NCI-H146 (cell line): ENCODE measurements at regions not wholly inside any gene's neighbourhood (a gene's known extent, or its start where the extent isn't known, plus 50 kb on each side); places are given as distances from the start of the nearest gene placed in this dataset.

Experiments used
- DNase-seq: peaks from one replicate; lab custom pipeline; 2025; lab: John Stamatoyannopoulos, UW

DNA sequence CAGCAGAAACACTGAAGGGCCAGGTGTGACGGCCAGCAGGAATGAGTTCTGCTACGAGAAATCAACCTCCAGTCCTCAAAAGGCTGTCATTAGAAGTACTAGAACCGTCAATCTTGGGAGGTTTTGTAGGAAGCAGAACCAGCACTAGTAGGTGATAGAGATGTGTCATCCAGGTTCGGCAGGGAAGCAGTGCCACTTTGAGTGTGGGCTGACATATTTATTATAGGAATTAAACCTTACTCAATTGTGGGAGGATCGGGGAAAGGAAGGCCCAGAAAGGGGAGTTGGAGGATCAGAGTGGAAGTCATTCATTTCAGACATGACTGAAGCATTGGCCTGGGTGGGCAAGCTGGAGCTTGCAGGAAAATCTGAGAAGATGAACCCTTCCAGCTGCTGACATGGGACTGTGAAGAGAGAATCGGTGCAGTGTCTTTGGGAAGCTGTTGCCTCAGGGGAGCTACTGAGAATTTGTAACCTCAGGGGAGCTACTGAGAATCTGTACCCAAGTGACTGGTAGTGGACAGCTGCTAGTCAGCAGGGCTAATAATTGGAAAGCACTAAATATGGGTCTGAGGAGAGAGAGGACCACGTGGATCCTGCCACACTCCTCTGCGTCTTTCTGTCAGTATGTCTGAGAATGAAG, 177.4 kb downstream of the SPRY1 start:
- DNase-seq, result no peak

- no peak for DNase-seq
Measured at GRCh38 chr4:123575291-123575690, 178.7 kb downstream of the SPRY1 start.

DNA sequence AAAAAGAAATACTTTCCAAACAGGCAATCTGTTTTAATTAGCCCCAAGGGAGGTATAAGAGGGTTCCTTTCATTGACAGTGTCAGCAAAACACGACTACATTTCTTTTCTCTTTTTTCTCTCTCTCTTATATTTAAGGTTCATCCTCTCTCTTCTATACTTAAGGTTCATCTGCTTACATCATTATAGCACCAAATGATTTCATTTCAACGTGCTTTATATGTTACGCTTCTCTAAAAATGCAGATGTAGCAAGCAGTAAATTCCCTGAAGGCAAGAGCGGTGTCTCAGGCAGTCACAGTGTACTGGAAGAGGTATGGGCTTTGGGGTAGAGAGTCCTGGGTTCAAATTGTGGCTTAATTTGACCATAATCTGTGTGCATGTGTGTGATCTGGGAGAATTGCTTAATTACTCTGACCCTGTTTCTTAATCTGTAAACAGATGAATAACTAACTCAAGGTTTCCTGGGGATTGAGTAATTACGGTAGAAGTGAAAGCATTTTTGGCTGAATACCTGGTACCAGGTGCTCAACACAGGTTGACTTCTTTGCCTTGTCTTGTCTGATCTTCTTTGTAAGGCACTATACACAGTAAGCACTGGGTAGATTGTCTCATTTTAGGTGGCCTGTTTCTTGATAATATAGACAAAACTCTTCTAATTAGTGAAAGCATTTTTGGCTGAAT, 180.8 kb downstream of the SPRY1 start:
- no peak for DNase-seq

DNA sequence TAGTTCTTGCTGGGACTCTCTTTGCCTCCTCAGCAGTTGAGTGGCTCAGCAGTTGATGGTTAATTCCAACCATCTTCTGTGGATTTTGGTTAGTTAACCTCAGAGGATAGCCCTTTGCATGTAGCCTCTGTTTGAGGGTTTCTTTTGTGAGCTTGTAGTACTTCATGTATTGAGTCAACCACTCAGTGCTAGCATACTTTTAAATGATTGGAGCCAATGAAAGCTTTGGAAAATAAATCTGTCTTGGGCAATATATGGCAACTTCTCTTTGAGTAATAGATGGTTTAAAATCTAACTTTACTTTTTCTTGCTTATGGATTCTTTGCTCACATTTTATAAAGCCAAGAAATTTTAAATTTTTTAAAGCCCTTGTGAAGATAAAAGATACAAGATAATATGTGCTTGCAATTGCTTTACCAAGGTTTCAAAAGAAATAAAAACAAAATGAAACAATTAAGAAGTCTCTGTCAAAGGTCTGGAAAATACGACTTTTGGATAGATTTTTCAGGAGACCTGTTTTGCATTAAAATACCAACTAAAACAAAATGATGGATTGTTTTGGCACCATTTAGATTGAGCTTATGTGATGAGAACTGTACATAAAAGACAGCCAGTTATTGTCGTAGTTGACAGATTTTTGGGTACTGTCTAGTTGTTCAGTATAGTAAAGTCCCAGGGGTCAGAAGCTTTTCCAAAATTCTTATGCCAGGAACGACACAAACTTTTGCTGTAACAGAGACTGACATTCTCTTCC, 181.9 kb downstream of the SPRY1 start:
- DNase-seq, result no peak

DNA sequence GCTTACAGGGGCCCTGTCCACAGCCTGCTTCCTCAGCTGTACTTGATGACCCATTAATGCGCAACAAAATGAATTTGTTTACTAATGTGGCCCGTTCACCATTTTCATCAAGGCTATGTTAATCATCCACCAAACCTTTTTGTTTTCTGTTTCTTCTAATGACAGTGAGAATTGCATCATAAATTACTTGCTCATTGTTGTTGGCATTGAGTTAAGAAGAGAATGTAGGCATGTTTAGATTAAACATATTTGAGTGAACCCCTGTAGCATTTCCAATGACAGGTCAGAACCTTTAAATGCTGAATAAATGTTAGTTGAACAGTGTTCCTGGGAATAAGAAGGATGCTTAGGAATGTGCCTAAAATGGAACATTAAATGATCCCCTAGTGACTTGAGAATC, 183.4 kb downstream of the SPRY1 start:
- no peak for DNase-seq

- DNase-seq, result no peak
Measured at GRCh38 chr4:123580981-123581664, 184.5 kb downstream of the SPRY1 start.

DNA sequence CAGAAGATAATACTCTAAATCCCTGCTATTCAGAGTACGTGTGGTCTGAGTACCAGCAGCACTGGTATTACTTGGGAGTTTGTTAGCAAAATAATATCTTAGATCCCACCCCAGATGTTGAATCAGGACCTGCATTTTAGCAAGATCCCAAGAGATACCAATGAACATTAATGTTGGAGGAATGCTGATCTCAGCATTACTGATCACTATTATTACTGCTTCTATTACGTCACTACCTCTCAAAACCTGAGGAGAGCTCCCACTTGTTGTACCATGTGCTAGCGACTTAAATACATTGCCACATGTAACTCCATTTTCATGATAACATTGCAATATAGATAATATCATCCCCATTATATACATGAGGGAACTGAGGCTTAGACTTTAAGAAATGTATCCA, 185.2 kb downstream of the SPRY1 start:
- DNase-seq, result no peak

GRCh38 chr4:123583043-123583442, 186.4 kb downstream of the SPRY1 start:
- no peak for DNase-seq

DNA sequence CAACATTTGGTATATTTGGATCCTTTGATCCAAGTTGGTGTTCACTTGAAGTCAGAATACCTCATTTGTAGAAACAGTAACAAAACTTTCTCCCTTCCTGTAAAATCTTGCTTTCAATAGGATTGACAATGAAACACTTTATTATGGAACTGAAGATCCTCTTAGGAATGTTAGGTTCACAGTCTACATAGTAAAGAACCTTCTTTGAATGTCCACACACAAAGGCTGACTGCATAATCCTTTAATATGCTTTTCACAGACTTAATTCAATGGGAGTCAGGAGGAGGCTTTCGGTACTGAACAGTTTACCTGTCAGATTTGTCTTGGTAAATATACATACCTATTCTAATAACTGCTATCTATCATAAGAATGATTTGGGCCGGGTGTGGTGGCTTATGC, 188.5 kb downstream of the SPRY1 start:
- no peak for DNase-seq

DNA sequence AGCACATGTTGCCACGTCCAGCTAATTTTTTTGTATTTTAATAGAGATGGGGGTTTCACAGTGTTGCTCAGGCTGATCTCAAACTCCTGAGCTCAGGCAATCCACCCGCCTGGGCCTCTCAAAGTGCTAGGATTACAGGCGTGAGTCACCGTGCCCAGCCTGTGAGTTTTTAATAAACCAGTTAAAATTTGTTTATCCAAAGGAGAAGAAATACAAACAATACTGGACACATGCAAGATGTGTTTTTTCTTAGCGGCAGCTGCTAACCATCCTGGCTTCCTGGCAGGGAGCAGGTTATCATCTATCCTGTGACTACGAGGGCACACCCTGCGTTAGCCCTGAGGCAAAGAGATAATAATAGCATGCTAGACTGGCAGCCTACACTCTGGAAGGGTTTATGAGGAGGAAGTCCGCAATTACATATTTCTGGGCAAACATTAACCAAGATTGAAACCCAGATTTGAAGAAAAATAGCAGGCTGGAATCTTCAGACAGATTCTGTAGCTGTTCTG, 191.4 kb downstream of the SPRY1 start:
- DNase-seq, result peak; percentile 93

- DNase-seq, result peak; percentile 68
Measured at GRCh38 chr4:123588631-123589241, 192.1 kb downstream of the SPRY1 start.

- no peak for DNase-seq
Measured at GRCh38 chr4:123589301-123589700, 192.7 kb downstream of the SPRY1 start.

DNA sequence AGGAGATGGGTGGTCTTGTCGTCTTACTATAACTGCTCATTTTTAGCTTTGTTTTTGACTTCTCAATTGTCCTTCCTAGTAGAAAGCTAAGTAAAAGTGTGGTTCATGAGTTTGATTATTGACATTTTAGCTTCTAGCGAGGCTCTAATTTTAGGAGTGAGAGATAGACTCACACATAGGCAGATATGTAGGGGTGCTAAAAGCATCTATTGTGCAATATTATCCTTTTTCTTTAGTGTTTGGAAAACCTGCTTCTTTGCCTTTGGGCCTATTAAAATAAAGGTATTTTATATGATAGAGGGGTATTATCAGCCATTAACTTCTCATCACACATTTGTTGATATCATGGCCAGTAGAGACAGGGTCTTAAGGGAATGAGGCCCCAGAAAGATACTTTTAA, 195.3 kb downstream of the SPRY1 start:
- no peak for DNase-seq

DNA sequence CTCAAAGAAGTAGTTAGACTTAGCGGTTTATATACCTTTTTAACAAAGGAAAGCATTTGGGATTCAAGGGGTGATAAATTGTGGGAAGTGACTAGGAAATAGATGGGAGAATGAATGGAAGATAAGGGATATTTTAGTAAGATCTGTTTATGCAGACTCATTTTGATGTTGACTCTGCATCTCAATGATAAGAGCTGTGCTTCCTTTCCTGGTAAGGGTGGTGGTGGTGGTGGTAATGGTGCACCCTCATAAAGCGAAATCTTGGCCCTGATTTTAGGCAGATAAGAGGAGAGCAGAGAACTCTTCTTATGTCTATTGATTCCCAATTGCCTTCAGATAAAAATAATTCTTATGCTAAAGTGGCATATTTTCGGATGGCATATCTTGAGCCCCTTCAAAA, 197.1 kb downstream of the SPRY1 start:
- DNase-seq, result no peak

DNA sequence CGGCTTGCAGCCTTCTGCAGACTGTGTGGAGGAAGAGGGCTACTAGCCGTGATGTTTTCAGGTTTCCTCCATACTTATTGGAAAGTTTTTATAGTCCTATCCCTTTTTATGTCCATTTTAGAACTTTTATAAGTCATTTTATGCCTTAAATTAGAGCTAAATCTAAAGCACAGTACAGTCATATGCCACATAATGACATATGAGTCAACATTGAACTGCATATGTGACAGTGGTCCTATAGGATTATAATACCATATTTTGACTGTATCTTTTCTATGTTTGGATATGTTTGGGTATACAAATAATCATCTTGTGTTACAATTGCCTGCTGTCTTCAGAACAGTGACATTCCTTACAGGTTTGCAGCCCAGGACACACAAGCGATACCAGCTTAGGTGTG, 200.2 kb downstream of the SPRY1 start:
- no peak for DNase-seq

DNA sequence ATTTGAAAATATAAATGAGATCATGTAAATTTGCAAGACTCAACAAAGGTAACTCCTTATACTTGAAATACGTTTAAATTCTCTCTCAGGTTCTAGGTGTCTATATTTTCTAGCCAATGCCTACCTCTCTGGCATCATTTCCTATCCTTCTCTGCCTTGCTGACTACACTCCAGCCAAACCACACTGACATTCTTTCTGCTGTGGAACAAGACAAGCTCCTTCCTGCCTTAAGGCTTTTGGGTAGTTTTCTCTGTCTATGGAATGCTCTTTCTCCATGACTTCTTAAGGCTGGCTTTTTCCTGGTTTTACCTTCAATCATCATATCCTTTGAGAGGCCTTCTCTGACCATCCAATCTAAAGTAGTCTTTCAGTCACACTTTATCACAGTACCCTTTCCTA, 201.0 kb downstream of the SPRY1 start:
- DNase-seq, result no peak

DNA sequence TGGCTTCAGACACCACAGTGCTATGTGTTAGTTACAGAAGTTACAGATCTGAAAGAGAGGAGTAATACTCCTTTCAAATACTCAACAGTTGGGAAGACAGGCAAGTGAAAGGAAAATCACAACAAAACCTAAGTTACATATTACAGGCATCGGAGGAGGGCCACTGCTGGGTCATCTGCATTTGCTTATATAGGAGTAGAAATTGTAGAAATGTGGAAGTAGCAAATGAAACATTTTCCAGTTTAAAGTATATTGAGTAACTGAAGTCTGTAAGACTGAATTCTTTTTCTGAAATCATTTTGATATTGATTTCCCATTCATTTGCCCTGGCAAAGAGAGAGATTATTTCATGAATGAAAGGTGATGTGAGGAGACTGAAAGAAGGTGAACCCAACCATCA, 201.7 kb downstream of the SPRY1 start:
- no peak for DNase-seq

GRCh38 chr4:123599061-123599919, 202.7 kb downstream of the SPRY1 start:
- no peak for DNase-seq

- peak; percentile 88 for DNase-seq
Measured at GRCh38 chr4:123599920-123600810, 203.6 kb downstream of the SPRY1 start.
